HL-60 (cell line): ENCODE measurements at regions not wholly inside any gene's neighbourhood (a gene's known extent, or its start where the extent isn't known, plus 50 kb on each side); places are given as distances from the start of the nearest gene placed in this dataset.
A peak's percentile ranks its signal among the peaks of the same experiment; 100 is the strongest.

Experiments used
- DNase-seq, 2 experiments: peaks; one replicate each; pipeline ENCODE4 v3.0.0-alpha.2; 2010 to 2020; ENCODE audit warnings: low read depth in 1 of 2, low spot score in 1 of 2
- H3K27ac ChIP-seq: fragments of 250-450 bp; sonication (Bioruptor Pico); replicated peaks from 2 replicates; pipeline ENCODE4 v1.5.1; 2020; ENCODE audit warnings: mild to moderate bottlenecking, moderate library complexity
- H3K27me3 ChIP-seq: fragments of 250-450 bp; sonication (Bioruptor Pico); 2 replicates; pipeline ENCODE4 v1.5.1; 2021; ENCODE audit warnings: mild to moderate bottlenecking, moderate library complexity; ENCODE audit not compliant: insufficient read depth, poor library complexity, severe bottlenecking
- H3K4me3 ChIP-seq: replicated peaks from 2 replicates; pipeline ENCODE4 v1.5.1; 2011; ENCODE audit warnings: mild to moderate bottlenecking, control low read depth, low read length; ENCODE audit not compliant: insufficient read depth
- GABPA ChIP-seq: IDR thresholded peaks from 2 replicates; pipeline ENCODE4 v1.6.1; 2012; ENCODE audit warnings: low read depth
- POLR2AphosphoS5 ChIP-seq: IDR thresholded peaks from 2 replicates; pipeline ENCODE4 v1.6.1; 2012; ENCODE audit warnings: low read depth
- SPI1 ChIP-seq: IDR thresholded peaks from 2 replicates; pipeline ENCODE4 v1.6.1; 2012; ENCODE audit warnings: low read depth, mild to moderate bottlenecking, borderline replicate concordance
- TF ChIP-seq, protein P1 (sequence below): IDR thresholded peaks from one replicate; pipeline ENCODE4 v1.5.1; 2011; ENCODE audit warnings: low read length, control low read depth, inconsistent platforms; ENCODE audit not compliant: insufficient read depth
- TF ChIP-seq, protein P2 (sequence below): IDR thresholded peaks from 2 replicates; pipeline ENCODE4 v1.6.1; 2012; ENCODE audit warnings: low read depth; ENCODE audit not compliant: insufficient replicate concordance

DNA sequence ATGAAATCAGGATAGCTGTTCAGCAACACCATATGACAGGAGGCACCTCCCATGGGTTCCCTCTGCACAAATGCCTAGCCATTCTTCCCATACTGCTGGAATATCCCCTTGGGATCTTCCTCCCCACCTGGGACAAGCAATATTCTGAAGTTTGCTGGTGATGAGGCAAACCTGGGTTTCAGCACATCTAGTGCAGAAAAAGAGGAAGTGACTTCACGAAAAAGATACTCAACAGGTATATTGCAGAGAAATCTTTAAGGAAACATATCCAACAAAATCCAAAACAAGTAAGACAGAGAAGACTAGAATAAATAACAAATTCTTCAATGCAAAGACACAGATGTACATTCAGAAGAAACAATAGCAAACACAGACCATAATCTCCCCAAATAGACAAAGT, 1497.0 kb downstream of the PCDH9 start:
- DNase-seq: no peak
- TF ChIP-seq, protein P1, sequence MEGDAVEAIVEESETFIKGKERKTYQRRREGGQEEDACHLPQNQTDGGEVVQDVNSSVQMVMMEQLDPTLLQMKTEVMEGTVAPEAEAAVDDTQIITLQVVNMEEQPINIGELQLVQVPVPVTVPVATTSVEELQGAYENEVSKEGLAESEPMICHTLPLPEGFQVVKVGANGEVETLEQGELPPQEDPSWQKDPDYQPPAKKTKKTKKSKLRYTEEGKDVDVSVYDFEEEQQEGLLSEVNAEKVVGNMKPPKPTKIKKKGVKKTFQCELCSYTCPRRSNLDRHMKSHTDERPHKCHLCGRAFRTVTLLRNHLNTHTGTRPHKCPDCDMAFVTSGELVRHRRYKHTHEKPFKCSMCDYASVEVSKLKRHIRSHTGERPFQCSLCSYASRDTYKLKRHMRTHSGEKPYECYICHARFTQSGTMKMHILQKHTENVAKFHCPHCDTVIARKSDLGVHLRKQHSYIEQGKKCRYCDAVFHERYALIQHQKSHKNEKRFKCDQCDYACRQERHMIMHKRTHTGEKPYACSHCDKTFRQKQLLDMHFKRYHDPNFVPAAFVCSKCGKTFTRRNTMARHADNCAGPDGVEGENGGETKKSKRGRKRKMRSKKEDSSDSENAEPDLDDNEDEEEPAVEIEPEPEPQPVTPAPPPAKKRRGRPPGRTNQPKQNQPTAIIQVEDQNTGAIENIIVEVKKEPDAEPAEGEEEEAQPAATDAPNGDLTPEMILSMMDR: no peak
- TF ChIP-seq SPI1 (peak; percentile 78), POLR2AphosphoS5 (no peak)
- Histone ChIP-seq H3K27me3 (no peaks in the 10 kb centered on the region), H3K4me3 (no peak overlapping the region), H3K27ac (no peak overlapping the region)

DNA sequence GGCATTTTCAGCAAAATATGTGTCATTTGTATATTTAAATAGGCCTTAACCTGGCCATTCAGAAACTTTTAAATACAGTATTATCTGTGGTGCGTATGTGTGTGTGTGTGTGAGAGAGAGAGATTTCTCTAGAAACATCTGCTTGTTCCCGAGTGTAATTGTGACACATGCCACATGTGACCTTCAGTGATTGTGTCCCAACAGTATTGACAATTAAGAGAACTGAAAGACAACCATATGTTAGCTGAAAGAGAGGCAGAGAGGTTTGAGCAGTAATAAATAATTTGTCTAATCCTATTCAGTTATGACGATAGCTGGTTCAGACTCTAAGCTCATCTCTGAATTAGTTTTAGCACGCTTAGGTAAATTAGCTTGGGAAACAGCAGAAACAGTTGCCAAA, 1503.1 kb downstream of the PCDH9 start:
- no peak overlapping the region for H3K27ac ChIP-seq
- H3K27me3 ChIP-seq: no peaks in the 10 kb centered on the region

DNA sequence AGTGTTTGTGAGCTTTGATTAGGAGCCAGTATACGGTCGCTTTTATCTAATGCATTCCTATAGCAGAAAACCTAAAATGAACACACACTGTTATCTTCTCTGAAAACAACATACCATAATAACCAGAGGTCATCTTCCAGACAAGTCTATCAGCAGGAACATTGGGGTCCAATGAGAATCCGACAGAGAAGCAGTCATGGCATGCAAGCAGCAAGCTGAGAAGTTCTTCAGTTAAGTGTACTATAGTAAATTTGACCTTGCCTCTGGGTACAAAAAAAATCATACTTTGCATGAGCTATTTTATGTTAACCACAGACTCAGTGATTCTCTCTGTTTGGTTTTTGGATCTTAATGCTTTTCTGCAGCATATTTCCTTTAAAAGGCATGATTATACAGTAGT, 1505.1 kb downstream of the PCDH9 start:
- Histone ChIP-seq H3K27ac (no peak overlapping the region), H3K4me3 (no peak overlapping the region)

More for the DNA sequence above, 1503.1 kb downstream of the PCDH9 start:
- DNase-seq: no peak
- no peak for TF ChIP-seq POLR2AphosphoS5
- H3K4me3 ChIP-seq: no peak overlapping the region

DNA sequence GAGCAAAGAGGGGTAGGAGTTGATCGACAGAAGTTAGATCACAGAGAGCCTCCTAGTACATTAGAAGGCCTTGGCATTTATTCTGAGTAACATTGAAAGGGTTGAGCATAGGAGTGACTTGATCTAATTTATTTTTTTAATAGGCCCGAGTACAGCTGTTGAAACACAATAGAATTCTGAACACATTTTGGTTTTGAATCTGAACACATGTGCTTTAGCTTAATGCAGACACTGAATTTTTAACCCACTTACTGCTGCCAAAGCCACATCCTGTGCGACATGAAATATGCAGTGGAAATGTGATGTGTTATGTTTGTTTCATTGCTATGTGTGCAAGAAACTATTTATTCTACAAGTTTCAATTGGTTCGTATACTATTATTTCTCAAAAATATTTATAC, 1505.9 kb downstream of the PCDH9 start:
- Histone ChIP-seq H3K4me3 (no peak overlapping the region), H3K27ac (no peak overlapping the region), H3K27me3 (no peaks in the 10 kb centered on the region)
- DNase-seq: no peak
- TF ChIP-seq, protein P2, sequence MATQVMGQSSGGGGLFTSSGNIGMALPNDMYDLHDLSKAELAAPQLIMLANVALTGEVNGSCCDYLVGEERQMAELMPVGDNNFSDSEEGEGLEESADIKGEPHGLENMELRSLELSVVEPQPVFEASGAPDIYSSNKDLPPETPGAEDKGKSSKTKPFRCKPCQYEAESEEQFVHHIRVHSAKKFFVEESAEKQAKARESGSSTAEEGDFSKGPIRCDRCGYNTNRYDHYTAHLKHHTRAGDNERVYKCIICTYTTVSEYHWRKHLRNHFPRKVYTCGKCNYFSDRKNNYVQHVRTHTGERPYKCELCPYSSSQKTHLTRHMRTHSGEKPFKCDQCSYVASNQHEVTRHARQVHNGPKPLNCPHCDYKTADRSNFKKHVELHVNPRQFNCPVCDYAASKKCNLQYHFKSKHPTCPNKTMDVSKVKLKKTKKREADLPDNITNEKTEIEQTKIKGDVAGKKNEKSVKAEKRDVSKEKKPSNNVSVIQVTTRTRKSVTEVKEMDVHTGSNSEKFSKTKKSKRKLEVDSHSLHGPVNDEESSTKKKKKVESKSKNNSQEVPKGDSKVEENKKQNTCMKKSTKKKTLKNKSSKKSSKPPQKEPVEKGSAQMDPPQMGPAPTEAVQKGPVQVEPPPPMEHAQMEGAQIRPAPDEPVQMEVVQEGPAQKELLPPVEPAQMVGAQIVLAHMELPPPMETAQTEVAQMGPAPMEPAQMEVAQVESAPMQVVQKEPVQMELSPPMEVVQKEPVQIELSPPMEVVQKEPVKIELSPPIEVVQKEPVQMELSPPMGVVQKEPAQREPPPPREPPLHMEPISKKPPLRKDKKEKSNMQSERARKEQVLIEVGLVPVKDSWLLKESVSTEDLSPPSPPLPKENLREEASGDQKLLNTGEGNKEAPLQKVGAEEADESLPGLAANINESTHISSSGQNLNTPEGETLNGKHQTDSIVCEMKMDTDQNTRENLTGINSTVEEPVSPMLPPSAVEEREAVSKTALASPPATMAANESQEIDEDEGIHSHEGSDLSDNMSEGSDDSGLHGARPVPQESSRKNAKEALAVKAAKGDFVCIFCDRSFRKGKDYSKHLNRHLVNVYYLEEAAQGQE: no peak
- TF ChIP-seq GABPA (no peak), POLR2AphosphoS5 (no peak), SPI1 (no peak)
- TF ChIP-seq, protein P1: no peak

More for the DNA sequence above, 1505.1 kb downstream of the PCDH9 start:
- DNase-seq: no peak
- TF ChIP-seq POLR2AphosphoS5 (no peak), GABPA (no peak), SPI1 (no peak)
- TF ChIP-seq, protein P1: no peak
- TF ChIP-seq, protein P2: no peak
- H3K27me3 ChIP-seq: no peaks in the 10 kb centered on the region
